DLD1 (cell line): ENCODE measurements at regions not wholly inside any gene's neighbourhood (a gene's known extent, or its start where the extent isn't known, plus 50 kb on each side); places are given as distances from the start of the nearest gene placed in this dataset.

ENCODE experiments used
- in situ Hi-C: cut with HindIII; loops from 2 replicates; pipeline ENCODE4 v1.10.0; 2017; ENCODE audit warnings: low sequenced_read_pairs

GRCh38 chr10:47244560-47245500, 55.2 kb upstream of the GDF10 start:
- in situ Hi-C loops: loop anchor here (25.0 kb wide), 1 partner anchor 208 kb away; no protein-coding TSS in a partner anchor

DNA sequence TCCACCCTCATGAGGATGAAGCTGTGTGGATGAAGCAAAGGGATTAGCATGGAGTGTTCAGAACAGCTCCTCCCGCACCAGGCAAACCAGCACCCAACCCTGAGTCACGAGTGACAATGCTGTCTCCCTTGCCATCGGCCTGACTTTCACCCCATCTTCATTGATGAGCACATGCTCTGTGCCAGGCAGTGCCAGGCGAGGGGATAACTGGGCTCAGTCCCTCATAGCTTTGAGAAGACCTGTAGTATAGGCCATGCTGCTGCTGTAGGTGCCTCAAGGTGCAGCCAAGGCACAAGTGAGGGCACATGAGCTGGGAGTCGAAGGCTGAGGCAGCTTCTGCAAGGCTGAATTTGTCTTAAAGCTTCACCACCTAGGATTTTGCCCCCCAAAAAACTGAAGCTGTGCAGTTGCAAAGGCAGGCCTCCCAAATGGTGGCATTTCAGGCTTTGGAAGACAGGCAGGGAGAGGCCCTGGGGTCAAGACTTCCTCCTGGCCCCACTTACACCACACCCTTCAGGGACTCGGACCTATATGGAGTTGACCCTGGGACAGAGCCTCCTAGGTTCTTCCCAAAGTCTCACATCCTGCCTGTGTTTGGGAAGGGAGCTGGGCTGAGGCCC, 54.2 kb upstream of the GDF10 start:
- in situ Hi-C loops: loop anchor here (25.0 kb wide), 1 partner anchor 209 kb away; no protein-coding TSS in a partner anchor

DNA sequence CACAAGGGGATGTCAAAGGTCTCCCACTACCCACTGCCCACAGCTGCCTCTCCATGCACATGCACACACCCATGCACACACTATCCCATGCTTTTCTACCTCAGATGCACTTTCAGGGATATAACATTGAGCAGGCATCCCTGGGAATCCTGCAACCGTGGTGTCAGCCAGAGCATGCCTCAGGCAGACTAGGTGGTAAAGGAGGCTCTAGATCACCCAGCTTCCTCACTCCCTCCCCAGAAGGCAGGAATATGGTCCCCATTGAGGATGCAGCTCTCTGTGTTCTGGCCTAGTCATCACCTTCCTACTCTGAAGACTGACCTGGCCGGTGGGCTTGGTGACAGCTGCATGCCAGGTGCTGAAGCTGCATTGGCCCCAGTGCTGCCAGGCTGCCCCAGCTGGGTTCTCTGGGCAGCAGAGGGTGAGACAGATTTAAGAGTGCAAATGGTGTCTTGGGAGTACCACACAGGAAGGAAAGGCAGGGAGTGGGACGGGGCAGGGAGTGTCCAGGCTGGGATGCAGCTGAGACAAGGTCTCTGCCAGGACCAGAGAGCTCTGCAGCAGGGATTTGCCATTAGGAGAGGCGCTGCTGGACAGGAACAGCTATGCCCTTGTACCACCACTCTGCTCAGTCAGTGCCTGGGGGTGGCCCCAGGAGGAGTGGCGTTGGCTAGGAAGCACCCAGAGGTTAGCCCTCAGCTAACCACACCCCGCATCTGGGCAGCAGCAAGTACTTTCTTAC, 53.4 kb upstream of the GDF10 start:
- in situ Hi-C loops: loop anchor here (25.0 kb wide), 1 partner anchor 209 kb away; no protein-coding TSS in a partner anchor

GRCh38 chr10:47247148-47248059, 52.6 kb upstream of the GDF10 start:
- in situ Hi-C loops: loop anchor here (25.0 kb wide), 1 partner anchor 210 kb away; no protein-coding TSS in a partner anchor

GRCh38 chr10:47248386-47249090, 51.5 kb upstream of the GDF10 start:
- in situ Hi-C loops: loop anchor here (25.0 kb wide), 1 partner anchor 211 kb away; no protein-coding TSS in a partner anchor

DNA sequence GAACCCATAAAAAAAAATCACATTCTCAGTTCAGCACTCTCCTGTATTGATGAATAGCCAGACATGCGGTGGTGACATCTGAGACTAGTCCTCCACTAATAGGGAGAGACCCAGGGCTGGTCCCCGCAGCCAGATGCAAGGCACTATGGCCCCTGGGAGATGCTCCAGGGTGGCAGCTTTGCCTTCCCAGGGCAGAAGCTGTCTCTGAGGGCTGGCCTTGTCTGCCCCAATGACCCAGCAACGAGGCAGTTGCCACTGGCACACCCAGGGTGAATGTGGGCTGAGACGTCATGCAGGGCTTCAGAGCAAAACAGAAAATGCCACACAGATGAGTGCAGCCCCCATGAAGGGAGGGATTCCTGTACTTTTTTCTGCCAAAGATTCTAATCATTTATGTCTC, 50.1 kb upstream of the GDF10 start:
- in situ Hi-C loops: loop anchor here (25.0 kb wide), 1 partner anchor 213 kb away; no protein-coding TSS in a partner anchor
